Peyer's patch (tissue), 4 donors: ENCODE measurements at regions not wholly inside any gene's neighbourhood (a gene's known extent, or its start where the extent isn't known, plus 50 kb on each side); places are given as distances from the start of the nearest gene placed in this dataset.

Experiments used
- CTCF ChIP-seq, 6 experiments: fragments of 450-650 bp in 4 of 6; fragments of 200-600 bp in 2 of 6; sonication (generic) in 1 of 6; IDR thresholded peaks; one replicate each; pipeline ENCODE4 v1.5.1; 2017 to 2019; ENCODE audit warnings: antibody characterized with exemption in 6 of 6, mild to moderate bottlenecking in 3 of 6, moderate library complexity in 1 of 6
- POLR2A ChIP-seq, 2 donors: fragments of 450-650 bp; IDR thresholded peaks; one replicate each; pipeline ENCODE4 v1.5.1; 2017; ENCODE audit warnings: antibody characterized with exemption in 2 of 2, mild to moderate bottlenecking in 2 of 2, moderate library complexity in 2 of 2

DNA sequence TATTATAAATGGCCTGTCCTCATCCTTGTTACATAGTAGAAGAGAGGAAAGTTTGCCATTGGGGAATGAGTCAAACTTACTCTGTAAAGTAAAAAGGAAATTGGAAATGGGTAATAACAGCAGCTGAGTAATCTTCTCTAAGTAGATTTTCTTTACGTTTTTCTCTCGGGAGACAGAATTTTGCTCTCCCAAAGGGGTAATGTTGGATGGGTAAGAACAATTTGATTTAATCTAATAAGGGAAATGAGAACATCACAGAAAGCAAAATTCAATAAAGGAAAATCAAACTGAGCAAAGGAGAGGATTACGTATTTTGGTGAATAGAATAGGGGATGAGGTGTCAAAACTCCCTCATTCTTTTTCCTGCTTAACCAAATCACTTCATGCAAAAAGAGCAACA is 283.1 kb upstream of the FOXG1 start:
- TF ChIP-seq CTCF (IDR thresholded peaks at IDR 0.05) (no peak), POLR2A (IDR thresholded peaks at IDR 0.05) (no peak)
